CD4-positive, CD25-positive, alpha-beta regulatory T cell (primary cell): ENCODE measurements at regions not wholly inside any gene's neighbourhood (a gene's known extent, or its start where the extent isn't known, plus 50 kb on each side); places are given as distances from the start of the nearest gene placed in this dataset.
A peak's percentile ranks its signal among the peaks of the same experiment; 100 is the strongest.

Source experiments
- ATAC-seq, 2 donors: fragments of 150-1000 bp; cut with Tn5 transposase; one replicate each; pipeline ENCODE4 v1.10.0; 2021; ENCODE audit warnings: low read depth in 2 of 2, moderate number of reproducible peaks in 2 of 2, moderate library complexity in 1 of 2
- DNase-seq, 3 donors: peaks; one replicate each; pipeline versions ENCODE4 v3.0.0 to v3.0.0-alpha.2; 2012 to 2022; ENCODE audit warnings: mixed read lengths in 1 of 3
- H3K27ac ChIP-seq: one replicate; pipeline ENCODE4 v1.7.0; 2013; ENCODE audit warnings: mild to moderate bottlenecking, low read length; ENCODE audit not compliant: insufficient read depth, poor library complexity, severe bottlenecking
- H3K27me3 ChIP-seq: one replicate; pipeline ENCODE4 v1.7.0; 2013; ENCODE audit warnings: low read length; ENCODE audit not compliant: control insufficient read depth, insufficient read depth
- H3K36me3 ChIP-seq: one replicate; pipeline ENCODE4 v1.7.0; 2013; ENCODE audit warnings: mild to moderate bottlenecking, low read length, moderate library complexity; ENCODE audit not compliant: control insufficient read depth, insufficient read depth
- H3K4me1 ChIP-seq: 2 replicates; pipeline ENCODE4 v1.7.0; 2013; ENCODE audit warnings: mild to moderate bottlenecking, low read length; ENCODE audit not compliant: insufficient read depth, control insufficient read depth, poor library complexity, severe bottlenecking
- H3K4me3 ChIP-seq: one replicate; pipeline ENCODE4 v1.7.0; 2013; ENCODE audit warnings: low read depth, mild to moderate bottlenecking, low read length, moderate library complexity
- H3K9me3 ChIP-seq, 2 experiments: 1 replicate in 1 of 2; 2 replicates in 1 of 2; pipeline ENCODE4 v1.7.0; 2013; ENCODE audit warnings: low read length in 2 of 2, mild to moderate bottlenecking in 1 of 2, moderate library complexity in 1 of 2; ENCODE audit not compliant: control insufficient read depth in 2 of 2
- H3K27ac Mint-ChIP-seq, 3 donors: one replicate each; pipeline ENCODE4 v1.8.0; 2020 to 2022; ENCODE audit warnings: mild to moderate bottlenecking in 3 of 3, mixed read lengths in 3 of 3, moderate library complexity in 2 of 3
- H3K27me3 Mint-ChIP-seq: one replicate; pipeline ENCODE4 v1.8.0; 2022; ENCODE audit warnings: mild to moderate bottlenecking, mixed read lengths
- H3K36me3 Mint-ChIP-seq: one replicate; pipeline ENCODE4 v1.8.0; 2020; ENCODE audit warnings: mixed read lengths
- H3K4me1 Mint-ChIP-seq, 4 donors: one replicate each; pipeline ENCODE4 v1.8.0; 2020 to 2022; ENCODE audit warnings: mixed read lengths in 4 of 4, mild to moderate bottlenecking in 1 of 4
- H3K4me3 Mint-ChIP-seq, 4 donors: one replicate each; pipeline ENCODE4 v1.8.0; 2020 to 2022; ENCODE audit warnings: mild to moderate bottlenecking in 4 of 4, mixed read lengths in 4 of 4, moderate library complexity in 3 of 4
- H3K9me3 Mint-ChIP-seq, 7 donors: one replicate each; pipeline ENCODE4 v1.8.0; 2020 to 2022; ENCODE audit warnings: mixed read lengths in 7 of 7, mild to moderate bottlenecking in 3 of 7, moderate library complexity in 2 of 7

GRCh38 chr18:70384181-70384790 lies 95.4 kb downstream of the SOCS6 start:
- no peaks in the 10 kb centered on the region for H3K36me3 Mint-ChIP-seq
- Histone ChIP-seq H3K27ac (no peak overlapping the region), H3K27me3 (no peaks in the 10 kb centered on the region), H3K9me3 (no peaks in the 10 kb centered on the region), H3K4me3 (no peak overlapping the region), H3K36me3 (no peaks in the 10 kb centered on the region), H3K4me1 (no peaks in the 10 kb centered on the region)
- peaks cover 3% of the 10 kb centered on the region for H3K27me3 Mint-ChIP-seq
- no peak for DNase-seq
- no peak overlapping the region for H3K4me3 Mint-ChIP-seq
- H3K4me1 Mint-ChIP-seq = no peaks in the 10 kb centered on the region
- H3K9me3 Mint-ChIP-seq = peaks cover 0 to 5% (median 0%) of the 10 kb centered on the region in 7 donors
- ATAC-seq = no peak
- no peak overlapping the region for H3K27ac Mint-ChIP-seq

- H3K36me3 ChIP-seq = no peaks in the 10 kb centered on the region
- no peaks in the 10 kb centered on the region for H3K9me3 ChIP-seq
- Mint-ChIP-seq H3K27me3 (peaks cover 4% of the 10 kb centered on the region), H3K27ac (no peak overlapping the region), H3K36me3 (no peaks in the 10 kb centered on the region), H3K9me3 (peaks cover 0 to 5% (median 0%) of the 10 kb centered on the region in 7 donors), H3K4me3 (no peak overlapping the region), H3K4me1 (no peaks in the 10 kb centered on the region)
- H3K27me3 ChIP-seq = no peaks in the 10 kb centered on the region
- no peak overlapping the region for H3K4me3 ChIP-seq
- H3K4me1 ChIP-seq = no peaks in the 10 kb centered on the region
- ATAC-seq (no peak), DNase-seq (no peak)
- H3K27ac ChIP-seq = no peak overlapping the region
These were observed 94.3 kb downstream of the SOCS6 start for GRCh38 chr18:70382992-70383717.

GRCh38 chr18:70382017-70382416 lies 93.2 kb downstream of the SOCS6 start:
- Histone ChIP-seq H3K9me3 (no peaks in the 10 kb centered on the region), H3K4me1 (no peaks in the 10 kb centered on the region), H3K27me3 (no peaks in the 10 kb centered on the region), H3K4me3 (no peak overlapping the region), H3K36me3 (no peaks in the 10 kb centered on the region), H3K27ac (no peak overlapping the region)
- H3K27ac Mint-ChIP-seq = no peak overlapping the region
- ATAC-seq (no peak), DNase-seq (no peak)
- no peak overlapping the region for H3K4me3 Mint-ChIP-seq
- H3K27me3 Mint-ChIP-seq = peaks cover 4% of the 10 kb centered on the region
- H3K9me3 Mint-ChIP-seq = peaks cover 0 to 5% (median 0%) of the 10 kb centered on the region in 7 donors
- H3K4me1 Mint-ChIP-seq = no peaks in the 10 kb centered on the region
- no peaks in the 10 kb centered on the region for H3K36me3 Mint-ChIP-seq

- Mint-ChIP-seq H3K27ac (no peak overlapping the region), H3K9me3 (peaks cover 0 to 5% (median 0%) of the 10 kb centered on the region in 7 donors), H3K4me1 (no peaks in the 10 kb centered on the region), H3K4me3 (no peak overlapping the region), H3K27me3 (peaks cover 4% of the 10 kb centered on the region), H3K36me3 (no peaks in the 10 kb centered on the region)
- no peak overlapping the region for H3K4me3 ChIP-seq
- no peaks in the 10 kb centered on the region for H3K27me3 ChIP-seq
- no peaks in the 10 kb centered on the region for H3K4me1 ChIP-seq
- H3K27ac ChIP-seq = no peak overlapping the region
- DNase-seq (peak in 1 of 3 donors; percentile 10), ATAC-seq (no peak)
- no peaks in the 10 kb centered on the region for H3K36me3 ChIP-seq
- no peaks in the 10 kb centered on the region for H3K9me3 ChIP-seq
These were observed 92.4 kb downstream of the SOCS6 start for GRCh38 chr18:70380915-70381896.
